ENCODE measurements at regions not wholly inside any gene's neighbourhood (a gene's known extent, or its start where the extent isn't known, plus 50 kb on each side); places are given as distances from the start of the nearest gene placed in this dataset.
"Not testable (repeated sequence)": the region's sequence is repeated elsewhere in the genome, so short reads cannot be mapped to it uniquely, and the experiment has no call there.

DNA sequence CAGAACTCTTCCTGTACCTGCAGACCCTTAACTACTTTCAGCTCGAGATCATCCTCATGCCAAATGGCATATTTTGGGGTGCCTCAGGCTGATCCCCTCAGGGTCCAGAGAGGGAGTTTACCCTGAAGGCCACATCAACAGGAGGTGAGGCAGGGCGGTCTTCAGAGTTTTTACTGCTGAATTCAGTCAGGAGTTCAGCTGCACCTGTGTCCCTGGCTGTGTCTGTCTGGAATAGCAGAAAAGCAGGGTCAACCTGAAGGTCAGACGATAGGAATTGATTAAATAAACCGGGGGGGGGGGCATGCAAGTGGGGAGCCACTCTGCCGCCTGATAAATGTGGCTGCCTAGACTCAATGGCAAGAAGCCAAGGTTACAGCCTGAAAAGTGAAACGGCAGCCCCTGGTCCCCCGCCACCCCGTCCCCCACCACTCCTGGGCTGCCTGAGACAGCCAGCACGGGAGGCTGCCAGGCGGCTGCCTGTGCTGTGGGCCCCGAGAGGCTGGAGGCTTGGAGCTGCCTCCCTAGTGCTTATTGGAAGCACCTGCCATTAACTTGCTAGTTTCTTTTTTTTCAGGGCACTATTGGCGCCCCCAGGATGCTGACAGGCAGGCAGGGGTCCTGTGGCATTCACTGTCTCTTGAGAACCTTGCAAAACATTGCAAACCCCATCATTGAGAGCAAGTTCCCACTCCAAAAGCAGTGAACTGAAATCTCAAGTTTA lies 182.7 kb upstream of the PPP1R26 start:
- no peak for DNase-seq

DNA sequence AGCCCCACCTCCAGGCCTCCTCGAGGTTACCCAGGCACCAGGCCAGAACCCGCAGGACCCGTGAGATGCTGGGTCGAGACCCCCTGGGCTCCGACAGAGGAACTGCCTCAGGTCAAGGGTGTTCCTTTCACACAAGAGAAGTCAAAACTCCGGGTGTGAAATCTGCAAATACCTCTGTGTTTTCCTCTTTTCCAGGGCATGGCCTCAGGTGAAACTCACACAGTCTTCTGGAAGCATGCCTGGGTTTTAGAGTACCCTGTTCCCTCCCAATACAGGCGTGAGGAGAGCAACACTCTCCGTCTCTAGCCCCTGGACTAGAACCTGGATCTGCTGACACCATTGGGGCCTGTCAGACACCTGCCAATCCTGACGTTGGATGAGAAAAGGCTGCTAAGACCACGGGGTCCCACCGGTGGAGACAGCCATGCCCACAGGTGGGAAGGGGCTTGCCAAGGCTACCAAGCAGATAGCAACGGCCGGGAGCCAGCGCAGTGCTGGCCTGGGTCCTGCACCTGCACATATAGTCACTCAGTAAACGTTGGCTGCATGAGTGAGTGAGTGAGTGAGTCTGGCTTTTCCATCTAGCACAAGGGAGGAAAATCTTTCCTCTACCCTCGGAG lies 182.0 kb upstream of the PPP1R26 start:
- DNase-seq = no peak

DNA sequence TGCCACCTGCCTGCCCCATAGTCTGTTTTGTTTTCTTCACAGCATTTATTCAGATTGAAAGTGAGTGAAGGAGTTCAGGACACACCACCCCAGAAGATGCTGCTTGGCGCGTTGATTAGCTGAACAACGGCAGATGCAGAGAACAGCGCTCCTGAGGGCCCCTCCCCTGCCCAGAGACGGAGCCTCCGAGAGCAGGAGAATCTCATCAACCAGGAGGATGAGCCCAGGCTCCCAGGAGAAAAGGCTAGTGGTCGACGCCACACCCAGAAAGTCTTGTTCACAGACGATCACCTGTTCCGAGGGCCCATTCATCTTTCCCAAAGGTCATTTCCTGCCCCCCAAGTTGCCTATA lies 180.4 kb upstream of the PPP1R26 start:
- no peak for DNase-seq

DNA sequence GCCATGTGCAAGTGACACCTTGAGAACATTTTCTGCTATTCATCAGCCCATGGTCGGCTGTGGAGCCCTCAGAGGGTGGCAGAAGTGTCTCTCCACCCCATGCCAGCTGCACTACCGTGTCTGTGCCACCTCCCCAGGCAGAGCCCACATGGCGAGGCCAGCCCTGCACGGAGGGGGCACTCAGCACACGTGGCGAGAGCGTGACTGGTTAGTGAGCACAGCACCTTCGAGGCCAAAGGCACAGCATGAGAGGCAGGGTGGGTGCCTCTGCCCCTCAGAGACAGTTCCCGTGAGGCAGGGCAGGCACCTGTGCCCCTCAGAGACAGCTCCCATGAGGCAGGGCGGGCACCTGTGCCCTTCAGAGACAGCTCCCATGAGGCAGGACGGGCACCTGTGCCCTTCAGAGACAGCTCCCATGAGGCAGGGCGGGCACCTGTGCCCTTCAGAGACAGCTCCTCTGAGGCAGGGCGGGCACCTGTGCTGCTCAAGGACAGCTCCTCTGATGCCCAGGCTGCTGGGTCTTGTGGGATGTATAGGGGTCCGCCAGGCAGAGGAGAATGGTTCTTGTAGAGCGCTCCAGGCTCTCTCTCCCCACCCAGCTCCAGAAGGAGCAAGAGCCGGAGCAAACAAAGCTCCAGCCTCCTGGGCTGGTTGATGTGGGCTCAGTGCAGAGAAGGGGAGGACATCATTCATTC lies 179.8 kb upstream of the PPP1R26 start:
- DNase-seq = no peak

DNA sequence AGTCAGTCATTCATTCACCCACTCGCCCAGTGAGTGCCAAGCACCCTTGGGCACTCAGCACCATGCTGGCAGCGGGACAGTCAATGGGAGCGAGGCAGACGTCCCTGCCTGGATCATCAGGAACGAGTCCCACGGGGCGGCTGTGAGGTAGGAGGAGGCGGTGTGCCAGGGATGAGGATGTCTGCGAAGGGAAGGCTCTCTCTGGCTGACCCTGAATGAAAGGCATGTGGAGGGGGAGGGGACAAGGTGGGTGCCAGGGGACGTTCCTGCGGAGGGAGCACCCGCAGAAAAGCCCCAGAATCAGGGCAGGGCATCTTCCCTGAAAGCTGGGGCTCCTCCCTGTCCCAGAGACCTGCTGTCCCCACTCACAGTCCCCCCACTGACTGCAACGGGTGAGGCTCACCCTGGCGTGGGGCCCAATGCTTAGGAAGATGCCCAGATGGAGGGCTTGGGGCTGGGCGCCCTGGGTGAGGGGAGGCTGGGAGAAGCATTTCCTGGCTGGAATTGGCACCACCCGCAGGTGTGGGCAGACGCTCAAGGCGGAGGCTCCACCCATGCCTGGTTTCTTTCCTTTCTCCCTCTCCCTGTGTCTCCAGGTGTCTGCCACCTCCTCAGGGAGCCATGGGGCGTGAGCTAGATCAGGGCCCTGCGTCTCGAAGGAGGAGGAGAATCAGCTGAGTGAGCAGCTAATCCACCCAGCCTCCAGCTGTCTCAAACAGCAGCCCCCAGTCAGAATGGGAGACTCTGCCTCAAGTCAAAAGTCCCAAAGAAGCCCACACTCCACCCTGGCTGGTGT lies 179.0 kb upstream of the PPP1R26 start:
- no peak for DNase-seq

DNA sequence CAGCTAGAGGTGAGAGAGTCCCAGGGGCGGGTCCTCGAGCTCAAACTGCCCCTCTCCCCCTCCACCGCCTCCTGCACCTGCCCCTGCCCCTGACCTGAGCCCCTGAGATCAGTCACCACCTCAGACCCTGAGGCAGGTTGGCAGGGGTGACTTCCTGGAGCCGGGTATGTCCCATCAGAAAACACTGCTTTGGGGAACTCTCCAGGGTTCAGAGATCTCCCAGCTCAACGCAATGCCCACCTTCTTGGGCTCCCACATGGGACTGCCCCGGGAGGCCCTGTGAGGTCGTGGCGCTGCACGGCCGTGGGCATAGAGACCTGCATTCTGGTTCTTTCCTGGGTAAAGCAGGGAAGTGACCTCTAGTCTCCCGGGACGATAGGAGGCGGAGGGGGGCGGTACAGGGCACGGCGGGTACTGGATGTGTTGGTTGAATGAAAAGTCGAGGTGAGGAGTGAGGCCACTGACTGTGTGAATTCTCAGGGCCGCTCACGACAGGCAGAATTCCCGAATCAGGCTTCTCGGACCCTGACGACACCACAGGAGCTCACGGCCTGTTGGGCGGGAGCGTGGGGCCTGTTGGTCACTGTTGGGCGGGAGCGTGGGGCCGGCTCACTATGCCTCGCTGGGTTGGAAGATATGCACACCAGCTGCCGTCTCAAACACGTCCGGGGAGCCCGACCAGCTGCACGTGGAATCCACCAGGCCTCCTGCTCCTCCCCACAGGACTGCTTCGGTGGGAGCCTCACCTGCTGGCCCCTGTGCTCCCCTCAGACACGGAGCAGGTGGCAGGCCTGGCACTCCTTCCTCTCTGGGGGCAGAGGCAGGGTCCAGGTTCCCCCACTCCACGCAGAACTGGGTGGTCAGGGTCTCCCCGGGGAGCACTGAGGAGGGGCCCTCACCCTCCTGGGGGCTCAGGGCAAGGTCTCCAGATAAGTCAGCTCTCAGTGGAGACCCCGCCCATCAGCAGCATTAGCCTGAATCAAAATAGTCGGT lies 178.0 kb upstream of the PPP1R26 start:
- no peak for DNase-seq

DNA sequence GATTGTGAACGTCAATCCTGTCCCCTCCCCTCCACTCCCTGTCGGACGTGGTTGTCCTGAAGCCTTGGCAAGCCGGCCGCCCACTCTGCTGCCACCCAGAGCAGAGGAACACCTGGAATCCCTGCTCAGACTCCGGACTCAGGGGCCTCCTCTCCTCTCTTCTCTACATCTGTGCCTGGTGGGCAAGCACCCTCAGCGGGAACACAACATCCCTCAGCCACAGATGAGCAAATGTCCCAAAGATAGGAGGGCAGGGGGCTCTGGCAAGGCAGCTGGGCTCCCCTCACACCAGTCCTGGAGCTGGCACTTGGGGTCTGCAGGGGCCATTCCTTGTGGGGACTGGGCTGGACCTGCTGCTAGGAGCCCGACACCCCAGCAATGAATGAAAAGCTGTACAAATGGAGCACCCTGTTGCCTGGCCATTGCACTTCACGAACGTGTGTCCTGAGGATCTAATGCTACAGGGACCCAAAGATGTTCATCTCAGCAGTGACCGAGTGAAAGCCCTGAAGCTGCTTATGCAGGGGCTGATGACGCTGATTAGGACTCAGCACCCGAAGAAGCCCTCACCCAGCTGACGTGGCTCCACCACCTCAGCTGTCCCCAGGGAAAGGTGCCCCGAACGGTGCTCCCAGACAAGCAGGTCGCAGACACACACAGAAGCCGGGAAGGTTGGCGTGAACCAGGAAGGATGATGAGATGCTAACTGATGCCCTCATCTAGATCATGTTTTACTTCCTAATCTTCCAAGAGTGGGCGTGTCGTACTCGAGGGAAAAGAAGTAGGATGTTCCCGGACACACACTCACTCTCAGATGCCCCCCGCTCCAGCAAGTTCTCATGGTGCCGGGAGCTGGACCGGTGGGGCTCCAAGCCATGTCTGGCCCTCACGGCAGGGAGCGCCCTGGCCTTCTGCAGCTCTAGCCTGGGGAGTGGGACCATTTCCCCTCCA lies 177.0 kb upstream of the PPP1R26 start:
- no peak for DNase-seq

DNA sequence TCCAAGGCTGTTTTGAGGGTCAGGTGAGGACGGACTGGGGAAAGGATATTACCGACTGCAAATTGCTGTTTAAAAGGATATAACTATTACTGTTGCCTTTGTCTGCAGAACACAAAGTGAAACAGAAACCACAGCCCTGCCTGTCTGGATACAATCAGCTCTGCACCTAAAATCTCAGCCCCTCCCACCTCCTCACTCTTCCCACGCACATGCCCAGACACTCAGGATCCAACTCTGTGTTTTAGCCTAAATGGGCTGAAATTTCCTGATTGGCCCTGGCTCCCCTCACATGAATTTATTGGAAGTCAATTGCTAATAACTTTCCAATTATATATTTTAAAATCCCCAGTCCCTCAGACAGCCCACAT lies 176.3 kb upstream of the PPP1R26 start:
- DNase-seq = no peak

DNA sequence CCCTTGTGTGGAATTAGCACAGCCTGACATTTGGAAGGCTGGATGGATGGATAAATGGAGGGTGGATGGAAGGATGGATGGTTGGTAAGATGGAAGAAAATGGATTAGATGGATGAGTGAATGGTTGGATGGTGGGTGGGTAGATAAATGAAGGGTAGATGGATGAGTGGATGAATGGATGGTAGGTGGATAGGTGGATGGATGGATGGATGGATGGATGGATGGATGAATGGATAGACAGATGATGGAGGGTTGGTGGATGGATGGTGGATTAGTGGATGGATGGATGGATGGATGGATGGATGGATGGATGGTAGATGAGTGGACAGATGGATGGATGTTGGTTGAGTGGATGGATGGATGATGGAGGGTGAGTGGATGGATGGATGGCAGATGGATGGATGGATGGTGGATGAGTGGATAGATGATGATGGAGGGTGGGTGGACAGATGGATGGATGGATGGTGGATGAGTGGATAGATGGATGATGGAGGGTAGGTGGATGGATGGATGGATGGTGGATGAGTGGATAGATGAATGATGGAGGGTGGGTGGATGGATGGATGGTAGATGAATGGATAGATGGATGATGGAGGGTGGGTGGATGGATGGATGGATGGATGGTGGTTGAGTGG lies 175.6 kb upstream of the PPP1R26 start:
- DNase-seq = no peak

DNA sequence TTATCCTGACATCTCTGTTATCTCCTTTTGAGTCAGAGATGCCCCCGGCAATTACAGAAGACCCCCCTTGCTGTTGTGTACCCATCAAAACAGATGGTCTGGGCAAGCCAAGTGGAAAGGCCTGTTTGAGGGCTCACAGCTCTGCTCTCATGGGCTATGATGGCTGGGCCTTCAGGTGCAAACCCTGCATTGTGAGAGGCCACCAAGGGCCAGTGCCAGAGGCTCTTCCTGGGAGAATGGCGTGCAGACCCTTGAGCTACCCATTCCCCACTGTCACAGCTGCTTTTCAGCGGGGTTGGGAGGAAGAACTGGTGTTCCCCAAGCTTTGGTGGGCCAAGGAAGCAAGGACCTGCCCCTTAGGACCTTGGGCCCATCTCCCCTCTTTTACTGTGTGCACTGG lies 174.7 kb upstream of the PPP1R26 start:
- no peak for DNase-seq

DNA sequence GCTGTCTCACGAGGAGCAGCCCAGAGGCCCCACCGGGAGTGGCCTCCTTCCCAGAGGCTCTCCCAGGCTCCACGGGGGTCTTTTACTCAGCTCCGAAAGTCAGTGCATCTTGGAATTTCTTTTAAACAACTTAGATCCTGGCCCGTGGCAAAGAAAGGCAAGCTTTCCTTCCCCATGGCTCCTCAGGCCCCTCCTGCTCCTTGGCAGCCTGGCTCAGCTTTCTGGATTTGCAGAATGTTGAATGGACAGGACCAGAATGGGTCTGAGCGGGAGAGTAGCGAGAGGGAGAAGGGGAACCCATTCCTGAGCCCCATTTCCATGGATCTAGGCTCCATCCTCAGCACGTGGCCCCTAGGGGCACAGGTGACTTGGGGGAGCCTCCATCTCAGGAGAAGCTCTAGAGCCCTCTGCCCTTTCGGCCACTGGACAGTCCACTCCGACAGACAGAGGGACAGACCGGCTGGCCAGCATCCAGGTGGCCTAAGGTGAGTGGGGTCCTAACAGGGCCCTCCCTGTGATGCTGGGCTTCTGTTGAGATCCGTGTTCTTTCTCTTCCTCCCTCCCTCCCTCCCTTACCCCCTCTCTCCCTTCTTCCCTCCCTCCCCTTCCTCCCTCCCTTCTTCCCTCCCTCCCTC lies 173.9 kb upstream of the PPP1R26 start:
- no peak for DNase-seq

DNA sequence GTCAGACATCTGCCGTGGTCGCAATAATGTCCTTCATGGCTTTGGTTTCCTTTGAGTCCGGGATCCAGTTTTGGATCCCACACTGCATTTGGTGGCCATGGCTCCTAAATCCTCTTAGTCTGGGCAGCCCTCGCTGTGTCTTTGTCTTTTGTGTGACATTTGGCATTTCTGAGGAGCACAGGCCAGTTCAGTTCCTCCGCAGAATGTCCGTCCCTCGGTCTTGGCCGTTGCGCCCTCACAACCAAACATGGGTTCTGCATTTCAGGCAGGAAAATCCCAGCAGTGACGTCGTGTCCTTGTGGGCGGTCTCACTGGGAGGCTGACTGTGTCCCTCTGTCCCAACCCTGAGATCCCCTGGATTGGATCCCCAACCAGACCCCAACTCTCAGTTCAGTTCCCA lies 172.9 kb upstream of the PPP1R26 start:
- DNase-seq = no peak

DNA sequence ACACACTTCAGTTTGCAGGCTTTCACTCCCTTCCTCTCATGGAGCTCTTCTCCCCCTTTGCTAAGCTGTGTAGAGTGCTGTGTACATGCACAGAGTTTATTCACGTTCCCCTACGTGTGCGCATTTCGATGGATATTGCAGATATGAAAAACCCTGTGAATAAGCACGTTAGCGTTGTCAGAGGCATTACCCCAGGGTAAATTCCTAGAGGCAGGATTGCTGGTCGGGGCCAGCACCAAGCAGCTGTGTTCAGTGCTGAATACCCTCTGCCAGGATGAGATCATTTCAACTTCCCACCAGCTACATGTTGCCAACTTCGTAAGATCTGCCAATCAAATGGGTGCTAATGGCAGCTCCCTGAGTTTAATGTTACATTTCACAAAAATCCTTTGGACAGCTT lies 172.3 kb upstream of the PPP1R26 start:
- no peak for DNase-seq

DNA sequence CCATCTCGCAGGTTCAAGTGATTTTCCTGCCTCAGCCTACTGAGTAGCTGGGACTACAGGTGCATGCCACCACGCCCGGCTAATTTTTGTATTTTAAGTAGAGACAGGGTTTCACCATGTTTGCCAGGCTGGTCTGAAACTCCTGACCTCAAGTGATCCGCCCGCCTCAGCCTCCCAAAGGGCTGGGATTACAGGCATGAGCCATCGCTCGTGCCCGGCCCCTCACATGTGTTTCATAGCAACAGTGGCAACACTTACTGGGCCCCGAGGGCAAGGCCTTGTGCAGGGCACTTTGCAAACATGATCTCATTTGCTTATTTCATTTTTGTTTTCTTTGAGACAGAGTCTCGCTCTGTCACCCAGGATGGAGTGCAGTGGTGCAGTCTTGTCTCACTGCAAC lies 171.7 kb upstream of the PPP1R26 start:
- DNase-seq = not testable (repeated sequence)

DNA sequence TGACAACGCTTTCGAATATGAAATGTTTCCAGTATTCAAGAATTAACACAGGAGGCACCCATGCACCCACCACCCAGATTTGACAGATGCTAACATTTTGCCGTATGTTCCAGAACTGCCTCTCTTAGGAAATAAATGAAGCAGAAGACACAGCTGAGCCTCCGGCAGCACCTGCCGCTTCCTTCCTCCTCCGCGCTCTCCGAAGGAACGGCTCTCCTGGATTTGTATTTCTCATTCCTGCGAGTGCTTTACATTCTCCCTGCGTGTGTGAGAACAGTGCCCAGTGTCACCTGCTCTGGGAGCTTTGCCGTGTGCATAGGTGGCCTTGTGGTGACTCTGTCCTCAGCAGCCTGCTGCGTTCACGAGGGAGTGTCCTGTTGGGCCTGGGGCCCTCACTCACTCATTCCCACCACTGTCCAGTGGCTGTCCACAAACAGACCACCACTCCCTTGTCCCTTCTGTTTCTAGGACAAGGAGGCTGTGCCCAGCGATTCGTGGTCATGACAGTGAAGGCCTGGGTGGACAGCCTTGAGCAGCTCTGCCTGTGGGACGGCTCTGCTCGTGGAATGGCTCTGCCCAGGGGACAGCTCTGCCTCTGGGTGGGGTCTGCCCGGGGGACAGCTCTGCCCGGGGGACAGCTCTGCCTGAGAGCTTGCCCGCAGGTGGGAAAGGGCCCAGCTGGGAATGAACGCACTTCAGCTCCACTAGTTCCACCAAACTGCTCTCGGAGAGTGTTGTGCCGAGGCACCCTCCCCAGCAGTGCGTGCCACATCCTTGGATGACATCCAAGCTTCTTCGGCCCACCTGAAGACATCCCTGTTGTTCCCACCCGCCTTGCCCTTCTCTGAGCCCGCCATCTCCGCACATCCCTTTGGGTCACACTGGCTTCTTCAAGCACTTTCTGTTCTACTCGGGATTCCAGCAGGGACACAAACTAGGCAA lies 170.5 kb upstream of the PPP1R26 start:
- no peak for DNase-seq

DNA sequence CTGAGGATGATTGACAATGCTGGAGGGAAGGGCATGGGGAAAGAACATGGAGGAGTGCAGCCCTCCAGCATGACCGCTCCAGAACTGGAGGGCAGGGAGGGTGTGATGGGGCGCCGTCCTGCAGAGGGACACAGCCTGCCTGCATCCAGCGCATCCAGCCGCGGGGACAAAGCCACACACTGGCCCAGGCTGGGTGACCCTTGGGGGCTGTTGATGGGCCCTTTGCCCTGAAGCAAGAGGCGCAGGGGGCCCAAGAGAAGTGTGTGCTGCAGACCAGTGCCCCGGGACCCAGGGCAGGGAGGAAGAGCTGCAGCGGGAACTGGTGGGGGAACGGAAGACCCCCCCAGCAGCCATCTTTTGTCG lies 169.8 kb upstream of the PPP1R26 start:
- DNase-seq = no peak

DNA sequence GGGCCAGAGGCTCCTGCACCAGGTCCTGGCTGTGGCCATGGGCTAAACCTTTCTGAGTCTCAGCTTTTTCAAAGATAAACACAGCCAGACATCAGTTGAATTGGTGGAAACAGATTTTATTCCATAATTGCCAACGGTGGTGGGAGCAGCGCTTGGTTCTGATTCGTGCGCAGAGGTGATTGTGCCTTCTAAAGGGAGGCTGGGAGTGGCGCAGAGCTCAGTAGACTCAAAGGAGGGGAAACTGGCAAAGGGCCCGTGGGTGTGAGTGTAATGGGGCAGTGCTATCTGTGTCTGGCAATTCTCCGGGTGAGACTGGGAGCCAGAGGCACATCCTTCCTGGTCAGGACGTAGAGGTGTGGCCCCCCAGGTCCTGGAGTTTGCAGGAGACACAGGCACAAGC lies 169.4 kb upstream of the PPP1R26 start:
- DNase-seq = no peak

DNA sequence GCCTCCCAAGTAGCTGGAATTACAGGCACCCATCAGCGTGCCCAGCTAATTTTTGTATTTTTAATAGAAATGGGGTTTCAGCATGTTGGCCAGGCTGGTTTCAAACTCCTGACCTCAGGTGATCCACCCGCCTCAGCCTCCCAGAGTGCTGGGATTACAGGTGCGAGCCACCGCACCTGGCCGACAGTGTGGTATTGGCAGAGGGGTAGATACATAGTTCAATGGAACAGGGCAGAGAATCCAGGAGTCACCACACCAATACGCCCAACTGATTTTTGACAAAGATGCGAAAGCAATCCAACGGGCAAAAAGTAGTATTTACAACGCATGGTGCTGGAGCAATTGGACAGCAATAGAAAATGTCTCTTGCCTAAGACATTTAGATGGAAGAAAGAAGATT lies 164.0 kb upstream of the PPP1R26 start:
- no peak for DNase-seq

DNA sequence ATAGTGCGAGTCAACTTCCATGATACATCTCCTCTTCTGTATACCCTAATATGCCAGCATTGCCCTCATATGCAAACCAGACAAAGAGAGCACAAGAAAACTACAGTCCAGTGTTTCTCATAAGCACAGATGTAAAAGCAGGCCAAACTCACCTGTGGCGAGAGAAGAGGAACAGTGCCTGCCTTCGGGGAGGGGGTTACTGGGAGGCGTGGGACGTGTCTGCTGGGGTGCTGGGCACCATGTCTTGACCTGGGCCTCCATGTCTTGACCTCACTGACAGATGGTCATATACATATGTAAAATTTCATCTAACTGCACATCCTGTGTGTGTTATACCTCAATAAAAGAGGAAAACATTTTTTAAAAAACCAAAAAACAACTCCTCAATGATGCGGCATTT lies 159.3 kb upstream of the PPP1R26 start:
- no peak for DNase-seq
